Keratinocyte (primary cell): ENCODE measurements at regions not wholly inside any gene's neighbourhood (a gene's known extent, or its start where the extent isn't known, plus 50 kb on each side); places are given as distances from the start of the nearest gene placed in this dataset.

Experiments used
- DNase-seq: peaks from one replicate; pipeline ENCODE4 v3.0.0-alpha.2; 2011; ENCODE audit warnings: low read depth, missing footprints, low spot score
- FAIRE-seq: peaks from 2 replicates; lab custom pipeline; 2011; peaks lifted over from hg19 to GRCh38; lab: Jason Lieb, UNC
- H2AFZ ChIP-seq: 2 replicates; pipeline ENCODE4 v1.6.0; 2012; ENCODE audit warnings: low read length, control low read depth, inconsistent platforms; ENCODE audit not compliant: control insufficient read depth
- H3K27ac ChIP-seq: 2 replicates; pipeline ENCODE4 v1.5.1; 2011; ENCODE audit warnings: low read length; ENCODE audit not compliant: control insufficient read depth, insufficient read depth
- H3K27me3 ChIP-seq: 3 replicates; pipeline ENCODE4 v1.6.0; 2011; ENCODE audit warnings: low read length; ENCODE audit not compliant: control insufficient read depth, insufficient read depth; ENCODE audit errors: extremely low read depth
- H3K36me3 ChIP-seq, 2 experiments: 2 replicates in 1 of 2; 3 replicates in 1 of 2; pipeline ENCODE4 v1.5.1; 2011; ENCODE audit warnings: low read length in 2 of 2, mild to moderate bottlenecking in 1 of 2; ENCODE audit not compliant: control insufficient read depth in 2 of 2, insufficient read depth in 2 of 2; ENCODE audit errors: extremely low read depth in 1 of 2
- H3K4me1 ChIP-seq: 3 replicates; pipeline ENCODE4 v1.5.1; 2011; ENCODE audit warnings: low read length; ENCODE audit not compliant: control insufficient read depth, insufficient read depth; ENCODE audit errors: extremely low read depth
- H3K4me2 ChIP-seq: 3 replicates; pipeline ENCODE4 v1.6.0; 2011; ENCODE audit warnings: low read depth, low read length; ENCODE audit not compliant: control insufficient read depth, insufficient read depth; ENCODE audit errors: extremely low read depth
- H3K4me3 ChIP-seq, 3 experiments: fragments of 200-600 bp in 1 of 3; sonication (generic) in 1 of 3; 2 replicates in 2 of 3; 3 replicates in 1 of 3; pipeline ENCODE4 v1.5.1; 2011 to 2016; ENCODE audit warnings: low read length in 3 of 3, mild to moderate bottlenecking in 3 of 3, control low read depth in 2 of 3, inconsistent platforms in 1 of 3, low read depth in 1 of 3, mixed read lengths in 1 of 3, mixed run types in 1 of 3, moderate library complexity in 1 of 3; ENCODE audit not compliant: control insufficient read depth in 2 of 3, insufficient read depth in 2 of 3; ENCODE audit errors: extremely low read depth in 1 of 3
- H3K79me2 ChIP-seq: 2 replicates; pipeline ENCODE4 v1.6.0; 2012; ENCODE audit warnings: low read length; ENCODE audit not compliant: control insufficient read depth, insufficient read depth
- H3K9ac ChIP-seq: 3 replicates; pipeline ENCODE4 v1.6.0; 2011; ENCODE audit warnings: low read length; ENCODE audit not compliant: control insufficient read depth, insufficient read depth; ENCODE audit errors: extremely low read depth
- H3K9me1 ChIP-seq: 3 replicates; pipeline ENCODE4 v1.6.0; 2011; ENCODE audit warnings: low read length; ENCODE audit not compliant: control insufficient read depth, insufficient read depth; ENCODE audit errors: extremely low read depth
- H3K9me3 ChIP-seq: 2 replicates; pipeline ENCODE4 v1.5.1; 2012; ENCODE audit warnings: low read depth, low read length; ENCODE audit not compliant: control insufficient read depth
- H4K20me1 ChIP-seq: 3 replicates; pipeline ENCODE4 v1.6.0; 2011; ENCODE audit warnings: low read length; ENCODE audit not compliant: control insufficient read depth, insufficient read depth; ENCODE audit errors: extremely low read depth
- CTCF ChIP-seq, 3 experiments: IDR thresholded peaks in 1 of 3; conservative IDR thresholded peaks in 1 of 3; optimal IDR thresholded peaks in 1 of 3; 2 replicates in 2 of 3; 3 replicates in 1 of 3; pipeline versions ENCODE3 to v1.5.1; 2011; ENCODE audit warnings: low read length in 3 of 3, mild to moderate bottlenecking in 3 of 3, moderate library complexity in 2 of 3, control low read depth in 1 of 3, inconsistent platforms in 1 of 3; ENCODE audit not compliant: insufficient read depth in 2 of 3; ENCODE audit errors: extremely low read depth in 1 of 3
- EZH2 ChIP-seq: IDR thresholded peaks from one replicate; pipeline ENCODE4 v1.6.1; 2012; ENCODE audit warnings: inconsistent platforms, mild to moderate bottlenecking, low read length, moderate library complexity
- dilution Hi-C: fragments of 300-500 bp; cut with MboI; formaldehyde crosslinking; loops from one replicate; pipeline ENCODE4 v1.7.0; 2020; ENCODE audit warnings: low sequenced_read_pairs; ENCODE audit not compliant: extremely low pct_ligation_motif_present

DNA sequence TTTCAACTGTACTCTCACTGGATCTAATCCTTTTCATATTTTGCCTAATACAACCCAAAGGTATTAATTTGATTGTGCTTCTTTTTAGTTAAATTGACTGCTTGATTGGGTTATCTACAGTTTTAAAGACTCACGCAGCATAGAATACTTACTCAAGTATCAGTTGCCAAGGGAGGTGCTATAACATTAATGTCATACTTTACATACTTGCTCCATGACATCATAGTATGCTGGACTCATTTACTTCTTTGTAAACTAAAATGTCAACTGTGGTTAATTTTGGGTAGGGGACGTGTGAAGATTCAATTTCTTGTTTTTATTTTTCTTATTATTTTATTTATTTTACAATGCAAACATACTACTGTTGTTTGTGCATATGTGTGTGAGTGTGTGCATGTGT is 716.2 kb upstream of the VRK2 start:
- Histone ChIP-seq H3K4me3 (no peak overlapping the region), H3K36me3 (no peaks in the 10 kb centered on the region), H3K27ac (no peak overlapping the region), H2AFZ (peak overlapping the region; percentile 42), H3K4me2 (no peak overlapping the region), H3K79me2 (no peaks in the 10 kb centered on the region), H3K4me1 (peaks cover 5% of the 10 kb centered on the region), H3K9me1 (no peaks in the 10 kb centered on the region), H4K20me1 (no peaks in the 10 kb centered on the region), H3K9ac (no peak overlapping the region), H3K9me3 (no peaks in the 10 kb centered on the region), H3K27me3 (no peaks in the 10 kb centered on the region)
- no peak for TF ChIP-seq EZH2
- dilution Hi-C loops, result no loop called here
- FAIRE-seq, result no peak
- DNase-seq, result no peak

DNA sequence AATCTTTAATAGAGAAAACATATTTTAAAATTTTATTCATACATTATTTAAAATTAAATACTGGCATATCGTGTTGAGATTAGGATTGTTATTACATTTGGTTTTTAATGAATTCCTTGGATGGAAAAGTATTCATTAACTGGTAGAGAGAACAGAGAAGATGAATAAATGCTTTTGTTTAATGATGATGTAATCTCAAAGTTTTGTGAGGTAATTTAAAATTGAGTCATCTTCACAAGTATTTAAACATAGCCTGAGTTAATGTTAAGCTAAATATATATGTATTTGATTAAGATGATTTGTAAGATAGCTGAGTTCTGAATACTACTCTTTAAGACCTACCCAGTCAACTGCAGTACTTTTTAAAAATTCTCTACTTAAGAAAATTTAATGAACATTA is 713.4 kb upstream of the VRK2 start:
- TF ChIP-seq CTCF (optimal IDR thresholded peaks at IDR 0.05 in 1 of 3, IDR thresholded peaks at IDR 0.05 in 1 of 3, conservative IDR thresholded peaks at IDR 0.05 in 1 of 3; ENCODE audit: extremely low read depth in 1 of 3, insufficient read depth in 2 of 3, low read length in 3 of 3) (no peak), EZH2 (no peak)
- dilution Hi-C loops, result no loop called here
- DNase-seq, result no peak
- no peak overlapping the region for H2AFZ ChIP-seq
- no peak overlapping the region for H3K27ac ChIP-seq
- no peak overlapping the region for H3K9ac ChIP-seq
- no peaks in the 10 kb centered on the region for H4K20me1 ChIP-seq
- H3K27me3 ChIP-seq, result no peaks in the 10 kb centered on the region
- no peaks in the 10 kb centered on the region for H3K79me2 ChIP-seq
- peaks cover 5% of the 10 kb centered on the region for H3K4me1 ChIP-seq
- H3K4me2 ChIP-seq, result no peak overlapping the region
- no peak overlapping the region for H3K4me3 ChIP-seq
- H3K36me3 ChIP-seq, result no peaks in the 10 kb centered on the region
- no peaks in the 10 kb centered on the region for H3K9me3 ChIP-seq
- H3K9me1 ChIP-seq, result no peaks in the 10 kb centered on the region
- FAIRE-seq, result no peak

DNA sequence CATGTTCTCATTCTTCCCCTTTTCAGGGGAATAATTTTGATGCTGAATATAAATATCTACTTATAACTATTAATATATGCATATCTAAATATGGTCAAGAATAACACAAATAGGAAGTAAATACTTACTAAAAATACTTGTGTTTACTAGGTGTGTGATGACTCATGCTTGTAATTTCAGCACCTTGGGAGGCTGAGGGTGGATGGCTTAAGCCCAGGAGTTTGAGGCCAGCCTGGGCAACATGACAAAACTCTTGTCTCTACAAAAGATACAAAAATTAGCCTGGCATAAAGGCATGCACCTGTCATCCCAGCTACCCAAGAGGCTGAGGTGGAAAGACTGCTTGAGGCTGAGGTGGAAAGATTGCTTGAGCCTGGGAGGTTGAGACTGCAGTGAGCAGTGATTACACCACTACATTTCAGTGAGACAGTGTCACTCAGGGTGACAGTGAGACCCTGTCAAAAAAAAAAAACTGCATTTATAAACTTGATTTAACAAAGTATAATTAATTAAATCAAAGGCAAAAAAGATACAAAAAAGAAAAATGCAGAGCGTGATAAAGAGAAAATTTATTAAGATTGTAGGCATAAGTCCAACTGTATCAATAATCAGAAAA is 703.1 kb upstream of the VRK2 start:
- Histone ChIP-seq H3K36me3 (no peaks in the 10 kb centered on the region), H3K4me1 (no peaks in the 10 kb centered on the region), H3K9me3 (no peaks in the 10 kb centered on the region), H3K27me3 (no peaks in the 10 kb centered on the region), H4K20me1 (no peaks in the 10 kb centered on the region), H3K27ac (no peak overlapping the region), H3K9ac (no peak overlapping the region), H3K4me2 (no peak overlapping the region), H3K4me3 (no peak overlapping the region), H3K9me1 (no peaks in the 10 kb centered on the region), H3K79me2 (no peaks in the 10 kb centered on the region), H2AFZ (no peak overlapping the region)
- DNase-seq (no peak), FAIRE-seq (no peak)
- TF ChIP-seq CTCF (optimal IDR thresholded peaks at IDR 0.05 in 1 of 3, IDR thresholded peaks at IDR 0.05 in 1 of 3, conservative IDR thresholded peaks at IDR 0.05 in 1 of 3; ENCODE audit: extremely low read depth in 1 of 3, insufficient read depth in 2 of 3, low read length in 3 of 3) (no peak), EZH2 (no peak)
- dilution Hi-C loops, result no loop called here
